ENCODE measurements at regions not wholly inside any gene's neighbourhood (a gene's known extent, or its start where the extent isn't known, plus 50 kb on each side); places are given as distances from the start of the nearest gene placed in this dataset.
"Not testable (repeated sequence)": the region's sequence is repeated elsewhere in the genome, so short reads cannot be mapped to it uniquely, and the experiment has no call there.

GRCh38 chr10:130493021-130493420, 356.8 kb downstream of the GLRX3 start:
- no peak for DNase-seq

GRCh38 chr10:130493446-130494145, 357.4 kb downstream of the GLRX3 start:
- DNase-seq = no peak

GRCh38 chr10:130495116-130495862, 359.1 kb downstream of the GLRX3 start:
- no peak for DNase-seq

DNA sequence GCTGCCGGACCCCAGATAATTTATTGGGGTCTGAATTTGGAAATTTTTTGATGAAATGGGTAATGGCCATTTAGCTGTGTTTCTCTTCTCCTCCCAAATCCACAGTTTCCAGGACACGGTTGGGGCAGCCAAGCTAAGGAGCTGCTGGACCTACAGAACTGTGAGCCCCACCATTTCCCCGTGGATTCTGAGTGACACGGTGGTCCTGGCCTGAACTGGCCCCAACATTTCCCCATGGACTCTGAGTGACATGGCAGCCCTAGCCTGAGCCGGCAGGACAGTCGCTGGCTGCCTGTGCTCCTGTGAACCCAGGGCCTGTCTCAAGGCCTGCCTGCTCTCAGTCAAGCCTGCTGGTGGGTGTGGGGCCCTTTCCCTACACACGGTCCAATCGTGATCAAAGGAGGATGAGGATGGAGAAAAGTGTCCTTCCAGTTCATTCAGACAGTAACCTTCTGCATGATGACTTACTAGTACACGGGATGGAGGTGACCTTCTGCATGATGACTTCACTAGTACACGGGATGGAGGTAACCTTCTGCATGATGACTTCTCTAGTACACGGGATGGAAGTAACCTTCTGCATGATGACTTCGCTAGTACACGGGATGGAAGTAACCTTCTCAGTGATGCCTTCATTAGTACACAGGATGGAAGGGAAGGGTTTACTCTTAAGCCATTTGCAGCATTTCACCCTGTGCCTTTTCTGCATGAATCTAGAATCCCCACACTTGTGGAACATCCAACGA, 359.9 kb downstream of the GLRX3 start:
- DNase-seq = no peak

- DNase-seq = no peak
These were observed 361.1 kb downstream of the GLRX3 start for GRCh38 chr10:130497056-130498010.

- DNase-seq = no peak
These were observed 361.9 kb downstream of the GLRX3 start for GRCh38 chr10:130498042-130498441.

DNA sequence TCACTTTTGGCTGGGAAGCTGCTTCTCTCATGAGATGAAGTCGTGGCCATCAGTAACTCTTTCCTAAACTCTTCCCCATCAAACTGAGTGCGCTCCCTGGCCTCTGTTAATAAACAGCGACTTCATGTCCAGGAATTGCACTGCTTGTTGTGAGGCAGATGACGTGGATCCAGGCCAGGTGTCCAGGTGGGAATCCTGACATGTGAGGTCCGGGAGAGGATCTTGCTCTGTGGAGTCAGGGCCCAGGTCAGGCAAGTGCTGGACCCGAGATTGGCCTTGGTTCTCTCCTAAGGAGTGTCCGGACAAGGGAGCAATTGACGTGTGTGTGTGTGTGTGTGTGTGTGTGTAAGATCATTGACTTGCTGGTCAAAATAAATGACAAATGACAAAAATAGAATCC, 362.7 kb downstream of the GLRX3 start:
- no peak for DNase-seq

DNA sequence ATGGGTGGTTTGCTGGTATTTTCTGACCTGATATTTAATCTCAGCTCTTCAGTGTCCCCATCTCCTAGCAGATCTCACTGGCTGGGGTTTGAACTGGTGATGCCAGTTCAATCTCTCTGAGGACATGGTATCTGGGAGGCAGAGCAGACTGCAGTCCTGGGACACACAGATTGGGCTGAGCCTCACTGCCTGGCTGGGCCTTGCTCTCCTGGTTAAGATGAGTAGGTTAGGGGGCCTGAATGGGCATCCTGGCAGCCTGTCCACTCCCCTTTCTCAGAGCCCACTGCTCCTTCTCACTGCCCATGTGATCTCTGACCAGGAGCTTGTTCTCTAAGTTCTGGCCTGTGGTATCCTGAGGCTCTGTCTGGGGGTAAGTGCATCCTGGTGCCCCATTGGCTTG, 363.4 kb downstream of the GLRX3 start:
- DNase-seq = no peak

- DNase-seq = no peak
These were observed 364.2 kb downstream of the GLRX3 start for GRCh38 chr10:130500261-130501000.

DNA sequence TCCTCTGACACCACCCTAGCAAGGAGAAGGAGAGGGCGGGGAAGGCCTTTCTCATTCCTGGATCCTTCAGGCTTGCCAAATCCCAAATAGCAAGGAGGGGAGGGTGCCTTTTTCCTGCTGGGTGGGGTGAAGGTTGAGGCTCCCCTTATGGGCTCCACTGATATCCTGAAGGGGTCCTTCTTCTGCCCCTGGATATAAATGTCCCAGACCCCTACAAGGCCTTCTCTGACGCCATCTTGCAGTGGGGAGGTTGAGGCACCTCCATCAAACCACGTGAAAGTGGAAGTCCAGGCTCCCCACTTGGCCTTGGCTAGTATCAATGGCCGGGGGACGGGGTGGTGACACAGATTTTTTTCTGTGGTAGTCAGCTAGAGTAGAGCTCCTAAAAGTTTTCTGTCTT, 371.3 kb downstream of the GLRX3 start:
- DNase-seq = no peak

DNA sequence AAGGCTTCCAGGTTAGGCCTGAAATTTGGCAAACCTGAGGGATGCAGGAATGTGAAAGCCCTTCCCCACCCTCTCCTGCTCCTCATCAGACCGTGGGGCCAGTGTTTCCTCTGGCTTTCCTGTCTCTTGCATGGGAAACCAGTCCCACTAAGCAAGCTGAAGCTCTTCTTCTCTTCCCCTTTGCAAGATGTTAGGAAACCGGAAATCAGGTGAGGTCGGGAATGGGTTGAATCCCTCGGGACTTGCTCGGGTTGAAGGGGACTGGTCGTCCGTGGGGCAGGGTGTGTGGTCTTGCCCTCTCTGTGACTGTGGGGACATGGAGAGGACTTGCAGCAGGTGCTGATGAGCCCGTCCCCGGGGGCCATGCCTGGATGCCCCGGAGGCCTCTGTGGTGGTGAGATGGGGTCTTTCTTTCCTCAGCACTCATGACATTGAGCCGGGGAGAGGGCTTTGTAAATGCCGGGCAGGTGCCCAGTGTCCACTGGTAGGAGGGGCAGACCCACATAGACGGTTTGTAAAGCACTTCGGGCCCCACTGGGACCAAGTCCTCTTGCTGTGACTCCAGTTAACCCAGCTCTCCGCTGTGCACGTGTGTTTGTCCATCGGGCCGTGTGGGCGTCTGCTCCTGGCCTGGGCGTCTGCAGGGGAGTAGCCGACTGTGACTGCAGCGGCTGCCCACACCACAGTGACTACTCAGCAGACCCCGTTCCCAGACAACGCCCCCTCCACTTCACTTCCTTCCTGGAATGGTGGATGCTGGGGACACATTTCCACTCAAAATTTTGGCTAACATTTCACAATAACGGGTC, 373.9 kb downstream of the GLRX3 start:
- no peak for DNase-seq

GRCh38 chr10:130510755-130511154, 374.6 kb downstream of the GLRX3 start:
- DNase-seq = no peak

- DNase-seq = no peak
These were observed 375.6 kb downstream of the GLRX3 start for GRCh38 chr10:130511766-130512165.

GRCh38 chr10:130512936-130513335, 376.7 kb downstream of the GLRX3 start:
- DNase-seq = no peak

GRCh38 chr10:130513686-130514476, 377.7 kb downstream of the GLRX3 start:
- DNase-seq = no peak

DNA sequence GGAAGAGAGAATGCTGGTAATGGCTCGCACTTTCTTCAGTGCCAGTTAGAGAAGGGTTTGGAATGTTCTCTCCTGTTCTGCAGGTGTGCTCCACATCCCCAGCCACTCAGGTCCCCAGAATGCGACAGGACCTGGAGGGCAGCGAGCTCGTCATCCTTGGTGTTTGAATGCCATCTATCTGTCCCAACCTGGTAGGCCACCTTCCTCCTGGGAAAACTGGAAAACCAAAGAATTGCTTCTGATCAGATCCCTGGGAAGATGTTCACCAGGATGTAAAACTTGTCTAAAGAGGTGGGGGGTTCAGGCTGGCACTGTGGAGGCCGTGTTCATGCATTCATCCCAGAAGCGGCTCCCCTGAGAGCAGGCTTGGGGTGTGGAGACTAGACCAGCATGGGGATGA, 379.5 kb downstream of the GLRX3 start:
- DNase-seq = no peak

- no peak for DNase-seq
These were observed 380.0 kb downstream of the GLRX3 start for GRCh38 chr10:130516141-130516735.

GRCh38 chr10:130518921-130519320, 382.7 kb downstream of the GLRX3 start:
- not testable (repeated sequence) for DNase-seq

GRCh38 chr10:130519791-130520190, 383.6 kb downstream of the GLRX3 start:
- no peak for DNase-seq

DNA sequence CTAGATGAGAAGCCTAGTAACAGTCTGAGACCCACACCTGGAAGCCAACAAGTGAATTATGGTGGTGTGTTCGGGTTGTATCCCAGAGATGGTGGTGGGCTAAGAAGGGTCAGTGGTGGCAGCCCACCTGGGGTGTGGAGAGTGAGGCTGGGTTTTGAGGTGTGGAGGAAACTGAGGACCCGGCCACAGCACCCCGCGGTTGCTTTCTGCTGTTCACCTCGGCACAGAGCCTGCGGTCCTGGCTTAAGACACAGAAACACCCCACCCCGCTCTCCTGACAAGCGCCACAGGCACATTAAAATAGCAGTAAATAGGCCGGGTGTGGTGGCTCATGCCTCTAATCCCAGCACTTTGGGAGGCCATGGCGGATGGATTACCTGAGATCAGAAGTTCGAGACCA, 395.1 kb downstream of the GLRX3 start:
- no peak for DNase-seq
